Kidney (tissue), 13 donors: ENCODE measurements at regions not wholly inside any gene's neighbourhood (a gene's known extent, or its start where the extent isn't known, plus 50 kb on each side); places are given as distances from the start of the nearest gene placed in this dataset.
"Not testable (repeated sequence)": the region's sequence is repeated elsewhere in the genome, so short reads cannot be mapped to it uniquely, and the experiment has no call there.

Experiments used
- DNase-seq, 5 donors: peaks; one replicate each; pipeline ENCODE4 v3.0.0-alpha.2; 2013 to 2020
- FAIRE-seq: peaks from 2 replicates; lab custom pipeline; 2012; peaks lifted over from hg19 to GRCh38; lab: Jason Lieb, UNC
- H3K27ac ChIP-seq, 2 donors: one replicate each; pipeline ENCODE4 v1.7.0; 2013; ENCODE audit warnings: low read depth in 2 of 2, low read length in 2 of 2, inconsistent platforms in 1 of 2
- H3K27me3 ChIP-seq: one replicate; pipeline ENCODE4 v1.7.1; 2013; ENCODE audit warnings: low read length, inconsistent platforms; ENCODE audit not compliant: control insufficient read depth, insufficient read depth
- H3K36me3 ChIP-seq, 3 donors: one replicate each; pipeline versions ENCODE4 v1.7.0 to v1.7.1; 2013; ENCODE audit warnings: low read length in 3 of 3, control low read depth in 1 of 3, inconsistent platforms in 1 of 3; ENCODE audit not compliant: insufficient read depth in 3 of 3, control insufficient read depth in 2 of 3
- H3K4me1 ChIP-seq, 3 donors: one replicate each; pipeline versions ENCODE4 v1.7.0 to v1.7.1; 2013; ENCODE audit warnings: low read length in 3 of 3, inconsistent platforms in 1 of 3, low read depth in 1 of 3; ENCODE audit not compliant: control insufficient read depth in 2 of 3, insufficient read depth in 2 of 3
- H3K4me3 ChIP-seq, 3 donors: one replicate each; pipeline versions ENCODE4 v1.7.0 to v1.8.1; 2013; ENCODE audit warnings: low read length in 3 of 3, control low read depth in 1 of 3, inconsistent platforms in 1 of 3
- H3K9ac ChIP-seq, 3 donors: one replicate each; pipeline versions ENCODE4 v1.7.0 to v1.7.1; 2013; ENCODE audit warnings: low read length in 3 of 3, control low read depth in 1 of 3, inconsistent platforms in 1 of 3
- H3K9me3 ChIP-seq, 3 donors: one replicate each; pipeline versions ENCODE4 v1.7.0 to v1.7.1; 2013; ENCODE audit warnings: low read length in 3 of 3, control low read depth in 1 of 3, inconsistent platforms in 1 of 3; ENCODE audit not compliant: control insufficient read depth in 2 of 3, insufficient read depth in 1 of 3
- intact Hi-C: fragments of 100-400 bp; cut with DNase I; formaldehyde crosslinking; loops from one replicate; pipeline ENCODE4 v1.11.1; 2022
- TF ChIP-seq, protein P1 (sequence below): IDR thresholded peaks from 3 replicates; pipeline ENCODE4 v1.5.1; 2012; ENCODE audit warnings: mild to moderate bottlenecking, moderate library complexity, borderline replicate concordance; ENCODE audit not compliant: insufficient read depth; ENCODE audit errors: extremely low read depth
- donor health status: control.
- donor health status: control.
- donor health status: control.
- donor health status: control.
- donor health status: control.
- donor health status: DM: yes; HTN: yes; CAD: no.
- donor health status: Normal renal cell carcinoma (clear cell type).

GRCh38 chrX:87941841-87942240 lies 424.2 kb downstream of the KLHL4 start:
- no peak overlapping the region for H3K27ac ChIP-seq
- no peaks in the 10 kb centered on the region for H3K27me3 ChIP-seq
- DNase-seq (no peak), FAIRE-seq (no peak)
- H3K9me3 ChIP-seq: no peaks in the 10 kb centered on the region
- no peaks in the 10 kb centered on the region for H3K36me3 ChIP-seq
- intact Hi-C loops: no loop called here
- H3K4me3 ChIP-seq: no peak overlapping the region
- TF ChIP-seq, protein P1, sequence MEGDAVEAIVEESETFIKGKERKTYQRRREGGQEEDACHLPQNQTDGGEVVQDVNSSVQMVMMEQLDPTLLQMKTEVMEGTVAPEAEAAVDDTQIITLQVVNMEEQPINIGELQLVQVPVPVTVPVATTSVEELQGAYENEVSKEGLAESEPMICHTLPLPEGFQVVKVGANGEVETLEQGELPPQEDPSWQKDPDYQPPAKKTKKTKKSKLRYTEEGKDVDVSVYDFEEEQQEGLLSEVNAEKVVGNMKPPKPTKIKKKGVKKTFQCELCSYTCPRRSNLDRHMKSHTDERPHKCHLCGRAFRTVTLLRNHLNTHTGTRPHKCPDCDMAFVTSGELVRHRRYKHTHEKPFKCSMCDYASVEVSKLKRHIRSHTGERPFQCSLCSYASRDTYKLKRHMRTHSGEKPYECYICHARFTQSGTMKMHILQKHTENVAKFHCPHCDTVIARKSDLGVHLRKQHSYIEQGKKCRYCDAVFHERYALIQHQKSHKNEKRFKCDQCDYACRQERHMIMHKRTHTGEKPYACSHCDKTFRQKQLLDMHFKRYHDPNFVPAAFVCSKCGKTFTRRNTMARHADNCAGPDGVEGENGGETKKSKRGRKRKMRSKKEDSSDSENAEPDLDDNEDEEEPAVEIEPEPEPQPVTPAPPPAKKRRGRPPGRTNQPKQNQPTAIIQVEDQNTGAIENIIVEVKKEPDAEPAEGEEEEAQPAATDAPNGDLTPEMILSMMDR: no peak
- H3K9ac ChIP-seq: no peak overlapping the region
- no peaks in the 10 kb centered on the region for H3K4me1 ChIP-seq

- no peaks in the 10 kb centered on the region for H3K36me3 ChIP-seq
- FAIRE-seq: no peak
Observed at GRCh38 chrX:87961471-87961870, 443.9 kb downstream of the KLHL4 start.

DNA sequence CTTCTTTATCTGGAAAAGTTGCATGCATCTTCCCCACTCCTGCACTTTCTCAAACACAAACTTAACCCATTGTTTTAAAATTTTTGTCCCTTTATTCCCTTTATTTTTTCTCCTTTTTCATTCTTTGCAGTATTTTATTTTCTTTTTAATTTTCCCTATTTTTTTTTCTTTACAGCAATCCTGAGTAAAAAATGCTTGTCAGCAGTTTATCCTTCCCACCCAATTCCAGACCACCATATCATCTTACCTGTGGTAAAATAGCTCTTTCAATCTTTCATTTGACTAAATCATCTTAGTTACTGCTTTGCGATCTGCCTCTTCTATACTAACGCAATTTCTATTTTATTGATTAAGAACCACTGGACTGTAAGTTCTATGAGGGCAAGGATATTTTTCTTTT lies 450.5 kb downstream of the KLHL4 start:
- intact Hi-C loops: no loop called here
- Histone ChIP-seq H3K4me1 (no peaks in the 10 kb centered on the region), H3K36me3 (no peaks in the 10 kb centered on the region), H3K27ac (no peak overlapping the region), H3K27me3 (no peaks in the 10 kb centered on the region), H3K9ac (no peak overlapping the region), H3K9me3 (no peaks in the 10 kb centered on the region), H3K4me3 (no peak overlapping the region)
- TF ChIP-seq, protein P1: no peak
- no peak for DNase-seq
- no peak for FAIRE-seq

More at GRCh38 chrX:87961471-87961870, 443.9 kb downstream of the KLHL4 start:
- Histone ChIP-seq H3K4me3 (no peak overlapping the region), H3K4me1 (no peaks in the 10 kb centered on the region), H3K27me3 (no peaks in the 10 kb centered on the region), H3K9me3 (no peaks in the 10 kb centered on the region), H3K27ac (no peak overlapping the region), H3K9ac (no peak overlapping the region)
- no peak for DNase-seq
- intact Hi-C loops: no loop called here
- TF ChIP-seq, protein P1: no peak

DNA sequence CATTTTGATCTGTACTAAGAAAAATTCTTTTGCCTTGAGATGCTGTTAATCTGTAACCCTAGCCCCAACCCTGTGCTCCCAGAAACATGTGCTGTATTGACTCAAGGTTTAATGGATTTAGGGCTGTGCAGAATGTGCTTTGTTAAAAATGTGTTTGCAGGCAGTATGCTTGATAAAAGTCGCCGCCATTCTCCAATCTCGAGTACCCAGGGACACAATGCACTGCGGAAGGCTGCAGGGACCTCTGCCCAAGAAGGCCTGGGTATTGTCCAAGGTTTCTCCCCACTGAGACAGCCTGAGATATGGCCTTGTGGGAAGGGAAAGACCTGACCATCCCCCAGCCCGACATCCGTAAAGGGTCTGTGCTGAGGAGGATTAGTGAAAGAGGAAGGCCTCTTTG lies 454.5 kb downstream of the KLHL4 start:
- FAIRE-seq, H3K9ac ChIP-seq, H3K27me3 ChIP-seq, H3K9me3 ChIP-seq, H3K27ac ChIP-seq, intact Hi-C loops, H3K4me3 ChIP-seq, DNase-seq, H3K36me3 ChIP-seq, H3K4me1 ChIP-seq: not testable (repeated sequence)
